ENCODE measurements at regions not wholly inside any gene's neighbourhood (a gene's known extent, or its start where the extent isn't known, plus 50 kb on each side); places are given as distances from the start of the nearest gene placed in this dataset.
"Not testable (repeated sequence)": the region's sequence is repeated elsewhere in the genome, so short reads cannot be mapped to it uniquely, and the experiment has no call there.

DNA sequence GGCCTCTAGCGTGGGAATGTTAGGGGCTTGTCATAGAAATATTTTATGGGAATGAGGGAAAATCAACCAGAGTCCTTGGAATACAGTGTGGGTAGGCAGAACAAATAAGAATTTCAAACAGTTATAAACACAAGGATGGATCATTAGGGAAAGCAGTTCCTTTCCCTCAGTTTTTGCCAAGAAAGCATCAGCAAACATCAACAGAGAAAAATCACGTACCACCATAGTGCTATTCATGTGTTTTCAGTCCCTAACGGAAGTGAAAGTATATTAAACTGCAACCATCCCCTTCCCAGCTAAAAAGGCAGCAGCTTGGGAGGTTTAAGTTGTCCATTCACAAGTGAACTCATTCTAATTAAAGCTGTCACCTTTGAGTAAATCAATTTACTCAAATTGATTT, 334.4 kb upstream of the PCDH18 start:
- H3K36me3 ChIP-seq: no peaks in the 10 kb centered on the region

DNA sequence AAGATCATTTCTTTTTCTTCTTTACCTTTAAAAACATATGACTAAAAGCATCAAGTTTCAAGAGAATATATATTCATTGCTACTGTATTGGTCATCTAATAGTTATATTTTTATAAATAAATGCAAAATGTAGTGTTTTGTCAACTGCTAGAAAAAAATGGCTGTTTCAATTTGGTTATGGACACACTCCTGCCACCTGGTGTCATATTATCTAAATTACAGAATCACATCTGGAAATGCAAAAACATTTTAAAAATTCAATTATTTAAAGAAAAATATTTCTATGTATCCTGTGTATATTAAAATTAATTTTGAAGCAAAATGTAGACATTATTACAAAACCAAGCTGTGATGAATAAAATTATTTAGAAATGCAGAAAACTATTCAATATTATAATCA, 329.4 kb upstream of the PCDH18 start:
- H3K4me1 ChIP-seq (replicated peaks): no peaks in the 10 kb centered on the region
- no peaks in the 10 kb centered on the region for H3K27me3 ChIP-seq (replicated peaks; ENCODE audit: insufficient read depth)
- H3K36me3 ChIP-seq: no peaks in the 10 kb centered on the region
- H3K9me3 ChIP-seq: no peaks in the 10 kb centered on the region
- TF ChIP-seq POLR2AphosphoS5 (IDR thresholded peaks at IDR 0.05) (no peak), CTCF (IDR thresholded peaks at IDR 0.05) (peak in 3 of 4 experiments; percentile 27 to 38 (median 29))
- H3K27ac ChIP-seq: no peak overlapping the region
- no peak for DNase-seq (ENCODE audit: low spot score)
- intact Hi-C loops (cut with DNase I): loop anchor here (5.0 to 10.0 kb wide), 2 partner anchors 337 to 739 kb away; no protein-coding TSS in a partner anchor
- no peak overlapping the region for H3K4me3 ChIP-seq

More for the DNA sequence above, 334.4 kb upstream of the PCDH18 start:
- Histone ChIP-seq H3K4me1 (replicated peaks) (no peaks in the 10 kb centered on the region), H3K4me3 (no peak overlapping the region), H3K27ac (no peak overlapping the region), H3K9me3 (no peaks in the 10 kb centered on the region), H3K27me3 (replicated peaks; ENCODE audit: insufficient read depth) (no peaks in the 10 kb centered on the region)
- intact Hi-C loops (cut with DNase I): loop anchor here (10.0 kb wide), 1 partner anchor 342 kb away; no protein-coding TSS in a partner anchor
- 72% methylated on average over 3 of the region's 3 CpGs for WGBS
- DNase-seq (ENCODE audit: low spot score): no peak
- TF ChIP-seq CTCF (IDR thresholded peaks at IDR 0.05): no peak

DNA sequence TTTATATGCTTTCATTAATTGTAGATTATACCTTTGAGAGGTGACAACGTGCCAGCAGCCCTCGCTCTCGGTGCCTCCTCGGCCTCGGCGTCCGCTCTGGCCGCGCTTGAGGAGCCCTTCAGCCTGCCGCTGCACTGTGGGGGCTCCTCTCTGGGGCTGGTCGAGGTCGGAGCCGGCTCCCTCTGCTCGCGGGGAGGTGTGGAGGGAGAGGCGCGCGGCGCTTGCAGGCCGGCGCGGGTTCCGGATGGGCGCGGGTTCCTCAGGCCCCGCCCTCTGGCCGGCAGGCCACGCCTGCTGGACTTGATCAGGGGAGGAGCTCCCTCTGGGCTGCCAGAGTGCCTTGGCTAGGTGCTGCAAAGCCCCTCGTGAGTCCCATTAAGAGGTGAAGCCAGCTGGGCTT, 321.1 kb upstream of the PCDH18 start:
- WGBS: 98% methylated on average over 11 of the region's 29 CpGs
- Histone ChIP-seq H3K27ac (no peak overlapping the region), H3K4me1 (replicated peaks) (no peaks in the 10 kb centered on the region), H3K4me3 (no peak overlapping the region), H3K27me3 (replicated peaks; ENCODE audit: insufficient read depth) (no peaks in the 10 kb centered on the region), H3K36me3 (no peaks in the 10 kb centered on the region), H3K9me3 (no peaks in the 10 kb centered on the region)
- DNase-seq (ENCODE audit: low spot score): no peak
- TF ChIP-seq POLR2A (IDR thresholded peaks at IDR 0.05) (no peak), CTCF (IDR thresholded peaks at IDR 0.05) (no peak), POLR2AphosphoS5 (IDR thresholded peaks at IDR 0.05) (no peak)
- intact Hi-C loops (cut with DNase I): no loop called here

GRCh38 chr4:137852326-137852725, 320.0 kb upstream of the PCDH18 start:
- WGBS: 96% methylated on average over 2 of the region's 2 CpGs
- Histone ChIP-seq H3K27ac (no peak overlapping the region), H3K9me3 (no peaks in the 10 kb centered on the region), H3K4me1 (replicated peaks) (no peaks in the 10 kb centered on the region), H3K36me3 (no peaks in the 10 kb centered on the region), H3K27me3 (replicated peaks; ENCODE audit: insufficient read depth) (no peaks in the 10 kb centered on the region), H3K4me3 (no peak overlapping the region)
- no peak for TF ChIP-seq CTCF (IDR thresholded peaks at IDR 0.05)
- no peak for TF ChIP-seq POLR2AphosphoS5 (IDR thresholded peaks at IDR 0.05)
- TF ChIP-seq POLR2A (IDR thresholded peaks at IDR 0.05): no peak
- DNase-seq (ENCODE audit: low spot score): no peak
- intact Hi-C loops (cut with DNase I): no loop called here

- no peak for DNase-seq (ENCODE audit: low spot score)
- no peak overlapping the region for H3K27ac ChIP-seq
- H3K9me3 ChIP-seq: no peaks in the 10 kb centered on the region
- intact Hi-C loops (cut with DNase I): no loop called here
- no peaks in the 10 kb centered on the region for H3K27me3 ChIP-seq (replicated peaks; ENCODE audit: insufficient read depth)
- H3K4me3 ChIP-seq: no peak overlapping the region
- no peaks in the 10 kb centered on the region for H3K4me1 ChIP-seq (replicated peaks)
- no peaks in the 10 kb centered on the region for H3K36me3 ChIP-seq
- TF ChIP-seq POLR2A (IDR thresholded peaks at IDR 0.05) (no peak), POLR2AphosphoS5 (IDR thresholded peaks at IDR 0.05) (no peak), CTCF (IDR thresholded peaks at IDR 0.05) (no peak)
- 71% methylated on average over 2 of the region's 2 CpGs for WGBS
These were observed 319.1 kb upstream of the PCDH18 start for GRCh38 chr4:137851435-137851834.

DNA sequence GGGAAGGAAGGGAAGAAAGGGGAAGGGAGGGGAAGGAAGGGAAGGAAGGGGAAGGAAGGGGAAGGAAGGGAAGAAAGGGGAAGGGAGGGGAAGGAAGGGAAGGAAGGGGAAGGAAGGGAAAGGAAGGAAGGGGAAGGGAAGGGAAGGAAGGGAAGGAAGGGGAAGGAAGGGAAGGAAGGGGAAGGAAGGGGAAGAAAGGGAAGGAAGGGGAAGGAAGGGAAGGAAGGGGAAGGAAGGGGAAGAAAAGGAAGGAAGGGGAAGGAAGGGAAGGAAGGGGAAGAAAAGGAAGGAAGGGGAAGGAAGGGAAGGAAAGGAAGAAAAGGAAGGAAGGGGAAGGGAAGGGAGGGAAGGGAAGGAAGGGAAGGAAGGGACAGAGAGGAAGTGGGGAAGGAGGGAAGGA, 295.7 kb upstream of the PCDH18 start:
- H3K27ac ChIP-seq; H3K4me3 ChIP-seq; intact Hi-C loops (cut with DNase I): not testable (repeated sequence)

More for the DNA sequence above, 295.7 kb upstream of the PCDH18 start:
- not testable (repeated sequence) for H3K9me3 ChIP-seq; H3K36me3 ChIP-seq; DNase-seq (ENCODE audit: low spot score); H3K27me3 ChIP-seq (replicated peaks; ENCODE audit: insufficient read depth); H3K4me1 ChIP-seq (replicated peaks)
